Iris pigment epithelial cell (primary cell): ENCODE measurements at regions not wholly inside any gene's neighbourhood (a gene's known extent, or its start where the extent isn't known, plus 50 kb on each side); places are given as distances from the start of the nearest gene placed in this dataset.

Source experiments
- DNase-seq: peaks from one replicate; pipeline ENCODE4 v3.0.0-alpha.2; 2011; ENCODE audit warnings: low read depth

- peak; percentile 9 for DNase-seq
Observed at GRCh38 chr12:19710811-19711793, 271.8 kb downstream of the AEBP2 start.

GRCh38 chr12:19712041-19712440 lies 272.7 kb downstream of the AEBP2 start:
- DNase-seq, result peak; percentile 95

- DNase-seq, result no peak
Observed at GRCh38 chr12:19718401-19718800, 279.1 kb downstream of the AEBP2 start.

- no peak for DNase-seq
Observed at GRCh38 chr12:19719672-19720071, 280.4 kb downstream of the AEBP2 start.

- no peak for DNase-seq
Observed at GRCh38 chr12:19726122-19726521, 286.8 kb downstream of the AEBP2 start.

GRCh38 chr12:19726592-19726991 lies 287.3 kb downstream of the AEBP2 start:
- DNase-seq, result no peak

- DNase-seq, result no peak
Observed at GRCh38 chr12:19737019-19737418, 297.7 kb downstream of the AEBP2 start.

GRCh38 chr12:19739195-19739776 lies 300.0 kb downstream of the AEBP2 start:
- peak; percentile 70 for DNase-seq

GRCh38 chr12:19740472-19741131 lies 301.3 kb downstream of the AEBP2 start:
- no peak for DNase-seq

- DNase-seq, result no peak
Observed at GRCh38 chr12:19741132-19741489, 301.8 kb downstream of the AEBP2 start.

GRCh38 chr12:19744705-19745218 lies 305.5 kb downstream of the AEBP2 start:
- DNase-seq, result peak; percentile 89

- DNase-seq, result no peak
Observed at GRCh38 chr12:19746471-19746870, 307.2 kb downstream of the AEBP2 start.

- peak; percentile 12 for DNase-seq
Observed at GRCh38 chr12:19749906-19750574, 310.7 kb downstream of the AEBP2 start.

GRCh38 chr12:19751078-19751477 lies 311.8 kb downstream of the AEBP2 start:
- peak; percentile 19 for DNase-seq

GRCh38 chr12:19752712-19753111 lies 313.4 kb downstream of the AEBP2 start:
- DNase-seq, result peak; percentile 9

GRCh38 chr12:19755136-19755535 lies 315.8 kb downstream of the AEBP2 start:
- DNase-seq, result no peak

GRCh38 chr12:19757317-19757877 lies 318.1 kb downstream of the AEBP2 start:
- DNase-seq, result peak; percentile 53

- DNase-seq, result peak; percentile 81
Observed at GRCh38 chr12:19759227-19759626, 319.9 kb downstream of the AEBP2 start.

GRCh38 chr12:19760611-19761010 lies 321.3 kb downstream of the AEBP2 start:
- peak; percentile 9 for DNase-seq

- peak; percentile 39 for DNase-seq
Observed at GRCh38 chr12:19761463-19761862, 322.2 kb downstream of the AEBP2 start.

- no peak for DNase-seq
Observed at GRCh38 chr12:19763488-19763887, 324.2 kb downstream of the AEBP2 start.

GRCh38 chr12:19764408-19764807 lies 325.1 kb downstream of the AEBP2 start:
- DNase-seq, result peak; percentile 40
